H9 (cell line): ENCODE measurements at regions not wholly inside any gene's neighbourhood (a gene's known extent, or its start where the extent isn't known, plus 50 kb on each side); places are given as distances from the start of the nearest gene placed in this dataset.

Source experiments
- DNase-seq: peaks from one replicate; pipeline ENCODE4 v3.0.0-alpha.2; 2017
- H2AFZ ChIP-seq: one replicate; pipeline ENCODE4 v1.6.1; 2013; ENCODE audit warnings: mild to moderate bottlenecking, low read length, control low read depth, moderate library complexity
- H2AK5ac ChIP-seq: 2 replicates; pipeline ENCODE4 v1.6.1; 2013; ENCODE audit warnings: low read length, control low read depth, mixed read lengths; ENCODE audit not compliant: insufficient read length
- H2BK120ac ChIP-seq: one replicate; pipeline ENCODE4 v1.6.1; 2013; ENCODE audit warnings: low read depth, mild to moderate bottlenecking, low read length, control low read depth, inconsistent platforms; ENCODE audit not compliant: poor library complexity, severe bottlenecking
- H2BK12ac ChIP-seq: 2 replicates; pipeline ENCODE4 v1.6.1; 2013; ENCODE audit warnings: low read length, control low read depth, mixed read lengths, low read depth; ENCODE audit not compliant: insufficient read length
- H2BK15ac ChIP-seq: 2 replicates; pipeline ENCODE4 v1.6.1; 2013; ENCODE audit warnings: low read depth, low read length, control low read depth
- H2BK20ac ChIP-seq: one replicate; pipeline ENCODE4 v1.6.1; 2013; ENCODE audit warnings: low read depth, mild to moderate bottlenecking, low read length, control low read depth, inconsistent platforms; ENCODE audit not compliant: poor library complexity, severe bottlenecking
- H2BK5ac ChIP-seq: 2 replicates; pipeline ENCODE4 v1.6.1; 2013; ENCODE audit warnings: low read length, control low read depth, mixed read lengths; ENCODE audit not compliant: insufficient read length
- H3K14ac ChIP-seq: 2 replicates; pipeline ENCODE4 v1.6.1; 2013; ENCODE audit warnings: low read length, control low read depth; ENCODE audit not compliant: insufficient read depth
- H3K18ac ChIP-seq: 2 replicates; pipeline ENCODE4 v1.6.1; 2013; ENCODE audit warnings: low read depth, mild to moderate bottlenecking, mixed read lengths, low read length, control low read depth; ENCODE audit not compliant: insufficient read length
- H3K23ac ChIP-seq: 2 replicates; pipeline ENCODE4 v1.6.1; 2013; ENCODE audit warnings: low read length, control low read depth, mixed read lengths, low read depth; ENCODE audit not compliant: insufficient read length
- H3K23me2 ChIP-seq: 2 replicates; pipeline ENCODE4 v1.6.1; 2013; ENCODE audit warnings: low read depth, mild to moderate bottlenecking, mixed read lengths, low read length, control low read depth; ENCODE audit not compliant: insufficient read length, poor library complexity, severe bottlenecking
- H3K27ac ChIP-seq: 2 replicates; pipeline ENCODE4 v1.5.1; 2013; ENCODE audit warnings: low read length, control low read depth, mixed read lengths, low read depth; ENCODE audit not compliant: insufficient read length
- H3K27me3 ChIP-seq: 2 replicates; pipeline ENCODE4 v1.6.1; 2013; ENCODE audit warnings: low read length, control low read depth, inconsistent platforms; ENCODE audit not compliant: insufficient read depth
- H3K4ac ChIP-seq: 2 replicates; pipeline ENCODE4 v1.6.1; 2013; ENCODE audit warnings: low read depth, mild to moderate bottlenecking, control low read depth, inconsistent platforms, low read length, moderate library complexity
- H3K4me1 ChIP-seq: 2 replicates; pipeline ENCODE4 v1.6.1; 2013; ENCODE audit warnings: low read length, control low read depth, inconsistent platforms; ENCODE audit not compliant: insufficient read depth
- H3K4me2 ChIP-seq: 2 replicates; pipeline ENCODE4 v1.6.1; 2013; ENCODE audit warnings: low read length, control low read depth, mixed read lengths; ENCODE audit not compliant: insufficient read length, insufficient read depth
- H3K56ac ChIP-seq: 2 replicates; pipeline ENCODE4 v1.6.1; 2013; ENCODE audit warnings: low read depth, mild to moderate bottlenecking, mixed read lengths, low read length, control low read depth; ENCODE audit not compliant: insufficient read length
- H3K79me1 ChIP-seq: 2 replicates; pipeline ENCODE4 v1.6.1; 2013; ENCODE audit warnings: low read depth, mild to moderate bottlenecking, moderate library complexity, low read length, control low read depth, inconsistent platforms; ENCODE audit not compliant: insufficient read depth, poor library complexity, severe bottlenecking
- H3K79me2 ChIP-seq: 2 replicates; pipeline ENCODE4 v1.6.1; 2013; ENCODE audit warnings: low read length, control low read depth, inconsistent platforms; ENCODE audit not compliant: insufficient read depth
- H3K9ac ChIP-seq: 2 replicates; pipeline ENCODE4 v1.6.1; 2013; ENCODE audit warnings: low read length, control low read depth, mixed read lengths; ENCODE audit not compliant: insufficient read length; ENCODE audit errors: extremely low read depth
- H3K9me3 ChIP-seq: one replicate; pipeline ENCODE4 v1.6.1; 2013; ENCODE audit warnings: low read depth, low read length, inconsistent platforms; ENCODE audit not compliant: control insufficient read depth
- H3T11ph ChIP-seq: one replicate; pipeline ENCODE4 v1.6.1; 2013; ENCODE audit warnings: mild to moderate bottlenecking, low read length, control low read depth, inconsistent platforms
- H4K20me1 ChIP-seq: one replicate; pipeline ENCODE4 v1.6.1; 2013; ENCODE audit not compliant: control insufficient read depth, insufficient read length, insufficient read depth
- H4K5ac ChIP-seq: 2 replicates; pipeline ENCODE4 v1.6.1; 2013; ENCODE audit warnings: low read depth, mild to moderate bottlenecking, mixed read lengths, low read length, control low read depth; ENCODE audit not compliant: insufficient read length
- H4K8ac ChIP-seq: replicated peaks from 2 replicates; pipeline ENCODE4 v1.6.1; 2013; ENCODE audit warnings: low read length, control low read depth, mixed read lengths, low read depth; ENCODE audit not compliant: insufficient read length
- H4K91ac ChIP-seq: 2 replicates; pipeline ENCODE4 v1.6.1; 2013; ENCODE audit warnings: low read depth, mild to moderate bottlenecking, moderate library complexity, mixed read lengths, low read length, control low read depth; ENCODE audit not compliant: insufficient read length
- H3K27ac Mint-ChIP-seq, 3 experiments: 2 replicates in 2 of 3; 3 replicates in 1 of 3; pipeline ENCODE4 v1.8.0; 2020 to 2021; ENCODE audit warnings: mixed read lengths in 3 of 3, mild to moderate bottlenecking in 1 of 3, moderate library complexity in 1 of 3
- H3K27me3 Mint-ChIP-seq: 2 replicates; pipeline ENCODE4 v1.8.0; 2021; ENCODE audit warnings: low read depth, mild to moderate bottlenecking, moderate library complexity, mixed read lengths
- H3K36me3 Mint-ChIP-seq, 3 experiments: 2 replicates in 2 of 3; 3 replicates in 1 of 3; pipeline ENCODE4 v1.8.0; 2020 to 2021; ENCODE audit warnings: low read depth in 3 of 3, mixed read lengths in 3 of 3; ENCODE audit not compliant: insufficient read depth in 1 of 3
- H3K4me1 Mint-ChIP-seq, 2 experiments: 2 replicates each; pipeline ENCODE4 v1.8.0; 2020; ENCODE audit warnings: mixed read lengths in 2 of 2
- H3K4me3 Mint-ChIP-seq, 2 experiments: 2 replicates in 1 of 2; 3 replicates in 1 of 2; pipeline ENCODE4 v1.8.0; 2020 to 2021; ENCODE audit warnings: mild to moderate bottlenecking in 2 of 2, mixed read lengths in 2 of 2, moderate library complexity in 1 of 2
- H3K9me3 Mint-ChIP-seq, 2 experiments: 2 replicates in 1 of 2; 3 replicates in 1 of 2; pipeline ENCODE4 v1.8.0; 2020; ENCODE audit warnings: mild to moderate bottlenecking in 2 of 2, mixed read lengths in 2 of 2, moderate library complexity in 1 of 2
- CTCF ChIP-seq: fragments of 200-600 bp; sonication (generic); conservative IDR thresholded peaks from 3 replicates; pipeline ENCODE4 v1.8.0; 2021; ENCODE audit warnings: antibody characterized with exemption, mild to moderate bottlenecking
- WGBS: extraction: QIAGEN DNeasy Blood & Tissue Kit; methylation state at CpG from one replicate; pipeline ENCODE4 v1.1.7; 2013; ENCODE audit warnings: missing lambda C conversion rate, low lambda C conversion rate, mixed read lengths; ENCODE audit not compliant: insufficient read length; ENCODE audit errors: extremely low coverage; 5-methylcytosine and 5-hydroxymethylcytosine counted together

GRCh38 chr13:79043208-79043607 is 362.8 kb downstream of the RBM26 start:
- Mint-ChIP-seq H3K9me3 (no peaks in the 10 kb centered on the region), H3K4me3 (no peak overlapping the region), H3K27ac (no peak overlapping the region), H3K4me1 (0 out of 4 replicates have a peak, but pooled peaks cover 0 to 2% of the 10 kb centered on the region in 2 experiments), H3K27me3 (peaks cover 3% of the 10 kb centered on the region), H3K36me3 (no peaks in the 10 kb centered on the region)
- no peak overlapping the region for H3K27ac ChIP-seq
- DNase-seq, result no peak
- no peaks in the 10 kb centered on the region for H3K27me3 ChIP-seq
- H3K14ac ChIP-seq, result no peak overlapping the region
- H3K4me1 ChIP-seq, result no peaks in the 10 kb centered on the region
- no peak overlapping the region for H3K4ac ChIP-seq
- WGBS, result no CpG with 5 or more reads among the region's 4 CpGs
- H3K79me2 ChIP-seq, result no peaks in the 10 kb centered on the region
- no peak overlapping the region for H2AFZ ChIP-seq
- H3K4me2 ChIP-seq, result no peak overlapping the region
- H2AK5ac ChIP-seq, result no peak overlapping the region
- no peak overlapping the region for H4K91ac ChIP-seq
- H3K79me1 ChIP-seq, result no peaks in the 10 kb centered on the region
- H2BK12ac ChIP-seq, result no peak overlapping the region
- peak; percentile 23; the same call in 1 of the 3 replicates for TF ChIP-seq CTCF
- no peak overlapping the region for H3K56ac ChIP-seq
- H4K8ac ChIP-seq, result no peak overlapping the region
- H3K9ac ChIP-seq, result no peak overlapping the region
- no peak overlapping the region for H2BK15ac ChIP-seq
- no peak overlapping the region for H2BK120ac ChIP-seq
- no peaks in the 10 kb centered on the region for H3K23me2 ChIP-seq
- H4K20me1 ChIP-seq, result no peaks in the 10 kb centered on the region
- H2BK20ac ChIP-seq, result no peak overlapping the region
- no peak overlapping the region for H4K5ac ChIP-seq
- H3T11ph ChIP-seq, result no peak overlapping the region
- H3K9me3 ChIP-seq, result no peaks in the 10 kb centered on the region
- no peak overlapping the region for H2BK5ac ChIP-seq
- H3K23ac ChIP-seq, result no peak overlapping the region
- no peak overlapping the region for H3K18ac ChIP-seq
